ENCODE measurements at regions not wholly inside any gene's neighbourhood (a gene's known extent, or its start where the extent isn't known, plus 50 kb on each side); places are given as distances from the start of the nearest gene placed in this dataset.

- no peaks in the 10 kb centered on the region for H3K9me3 ChIP-seq (ENCODE audit: control insufficient read depth in 5 of 5, low read length in 5 of 5)
- no peak overlapping the region for H3K27ac ChIP-seq (ENCODE audit: low read depth, low read length)
- H3K27me3 ChIP-seq (ENCODE audit: control insufficient read depth in 5 of 5, insufficient read depth in 4 of 5, low read length in 5 of 5) = no peaks in the 10 kb centered on the region
- H3K4me1 ChIP-seq (ENCODE audit: control insufficient read depth in 5 of 5, insufficient read depth in 5 of 5, low read length in 5 of 5) = peaks cover 0 to 8% (median 0%) of the 10 kb centered on the region in 5 donors
- no peaks in the 10 kb centered on the region for H3K36me3 ChIP-seq (ENCODE audit: control insufficient read depth in 5 of 5, insufficient read depth in 5 of 5, low read length in 5 of 5)
- H3K9ac ChIP-seq (ENCODE audit: low read length in 5 of 5) = no peak overlapping the region
- H3K4me3 ChIP-seq (ENCODE audit: low read depth in 1 of 5, low read length in 5 of 5) = no peak overlapping the region
These were observed 97.7 kb upstream of the PTPN13 start for GRCh38 chr4:86496094-86497080.

GRCh38 chr4:86497131-86497530, 97.0 kb upstream of the PTPN13 start:
- Histone ChIP-seq H3K27ac (ENCODE audit: low read depth, low read length) (no peak overlapping the region), H3K9me3 (ENCODE audit: control insufficient read depth in 5 of 5, low read length in 5 of 5) (no peaks in the 10 kb centered on the region), H3K36me3 (ENCODE audit: control insufficient read depth in 5 of 5, insufficient read depth in 5 of 5, low read length in 5 of 5) (no peaks in the 10 kb centered on the region), H3K27me3 (ENCODE audit: control insufficient read depth in 5 of 5, insufficient read depth in 4 of 5, low read length in 5 of 5) (no peaks in the 10 kb centered on the region), H3K4me1 (ENCODE audit: control insufficient read depth in 5 of 5, insufficient read depth in 5 of 5, low read length in 5 of 5) (peaks cover 0 to 8% (median 0%) of the 10 kb centered on the region in 5 donors), H3K9ac (ENCODE audit: low read length in 5 of 5) (no peak overlapping the region), H3K4me3 (ENCODE audit: low read depth in 1 of 5, low read length in 5 of 5) (no peak overlapping the region)

- H3K9ac ChIP-seq (ENCODE audit: low read length in 5 of 5) = no peak overlapping the region
- no peak overlapping the region for H3K27ac ChIP-seq (ENCODE audit: low read depth, low read length)
- no peaks in the 10 kb centered on the region for H3K27me3 ChIP-seq (ENCODE audit: control insufficient read depth in 5 of 5, insufficient read depth in 4 of 5, low read length in 5 of 5)
- H3K4me3 ChIP-seq (ENCODE audit: low read depth in 1 of 5, low read length in 5 of 5) = no peak overlapping the region
- H3K36me3 ChIP-seq (ENCODE audit: control insufficient read depth in 5 of 5, insufficient read depth in 5 of 5, low read length in 5 of 5) = no peaks in the 10 kb centered on the region
- H3K4me1 ChIP-seq (ENCODE audit: control insufficient read depth in 5 of 5, insufficient read depth in 5 of 5, low read length in 5 of 5) = peaks cover 0 to 8% (median 0%) of the 10 kb centered on the region in 5 donors
- no peaks in the 10 kb centered on the region for H3K9me3 ChIP-seq (ENCODE audit: control insufficient read depth in 5 of 5, low read length in 5 of 5)
These were observed 95.9 kb upstream of the PTPN13 start for GRCh38 chr4:86497980-86498862.

- H3K27me3 ChIP-seq (ENCODE audit: control insufficient read depth in 5 of 5, insufficient read depth in 4 of 5, low read length in 5 of 5) = no peaks in the 10 kb centered on the region
- no peak overlapping the region for H3K27ac ChIP-seq (ENCODE audit: low read depth, low read length)
- no peak overlapping the region for H3K9ac ChIP-seq (ENCODE audit: low read length in 5 of 5)
- no peaks in the 10 kb centered on the region for H3K36me3 ChIP-seq (ENCODE audit: control insufficient read depth in 5 of 5, insufficient read depth in 5 of 5, low read length in 5 of 5)
- H3K9me3 ChIP-seq (ENCODE audit: control insufficient read depth in 5 of 5, low read length in 5 of 5) = no peaks in the 10 kb centered on the region
- peaks cover 0 to 8% (median 0%) of the 10 kb centered on the region in 5 donors for H3K4me1 ChIP-seq (ENCODE audit: control insufficient read depth in 5 of 5, insufficient read depth in 5 of 5, low read length in 5 of 5)
- no peak overlapping the region for H3K4me3 ChIP-seq (ENCODE audit: low read depth in 1 of 5, low read length in 5 of 5)
These were observed 95.3 kb upstream of the PTPN13 start for GRCh38 chr4:86498863-86499166.

GRCh38 chr4:86500527-86500926, 93.6 kb upstream of the PTPN13 start:
- H3K4me1 ChIP-seq (ENCODE audit: control insufficient read depth in 5 of 5, insufficient read depth in 5 of 5, low read length in 5 of 5) = peaks cover 0 to 8% (median 0%) of the 10 kb centered on the region in 5 donors
- H3K27ac ChIP-seq (ENCODE audit: low read depth, low read length) = no peak overlapping the region
- H3K36me3 ChIP-seq (ENCODE audit: control insufficient read depth in 5 of 5, insufficient read depth in 5 of 5, low read length in 5 of 5) = no peaks in the 10 kb centered on the region
- H3K9ac ChIP-seq (ENCODE audit: low read length in 5 of 5) = no peak overlapping the region
- H3K4me3 ChIP-seq (ENCODE audit: low read depth in 1 of 5, low read length in 5 of 5) = no peak overlapping the region
- H3K9me3 ChIP-seq (ENCODE audit: control insufficient read depth in 5 of 5, low read length in 5 of 5) = no peaks in the 10 kb centered on the region
- H3K27me3 ChIP-seq (ENCODE audit: control insufficient read depth in 5 of 5, insufficient read depth in 4 of 5, low read length in 5 of 5) = no peaks in the 10 kb centered on the region

- H3K4me3 ChIP-seq (ENCODE audit: low read depth in 1 of 5, low read length in 5 of 5) = no peak overlapping the region
- H3K9ac ChIP-seq (ENCODE audit: low read length in 5 of 5) = no peak overlapping the region
- no peaks in the 10 kb centered on the region for H3K36me3 ChIP-seq (ENCODE audit: control insufficient read depth in 5 of 5, insufficient read depth in 5 of 5, low read length in 5 of 5)
- H3K27me3 ChIP-seq (ENCODE audit: control insufficient read depth in 5 of 5, insufficient read depth in 4 of 5, low read length in 5 of 5) = no peaks in the 10 kb centered on the region
- H3K9me3 ChIP-seq (ENCODE audit: control insufficient read depth in 5 of 5, low read length in 5 of 5) = no peaks in the 10 kb centered on the region
- H3K4me1 ChIP-seq (ENCODE audit: control insufficient read depth in 5 of 5, insufficient read depth in 5 of 5, low read length in 5 of 5) = peaks cover 0 to 8% (median 0%) of the 10 kb centered on the region in 5 donors
- H3K27ac ChIP-seq (ENCODE audit: low read depth, low read length) = no peak overlapping the region
These were observed 92.0 kb upstream of the PTPN13 start for GRCh38 chr4:86502081-86502480.

GRCh38 chr4:86506591-86506990, 87.5 kb upstream of the PTPN13 start:
- H3K9me3 ChIP-seq (ENCODE audit: control insufficient read depth in 5 of 5, low read length in 5 of 5) = no peaks in the 10 kb centered on the region
- no peaks in the 10 kb centered on the region for H3K36me3 ChIP-seq (ENCODE audit: control insufficient read depth in 5 of 5, insufficient read depth in 5 of 5, low read length in 5 of 5)
- H3K4me1 ChIP-seq (ENCODE audit: control insufficient read depth in 5 of 5, insufficient read depth in 5 of 5, low read length in 5 of 5) = peaks cover 0 to 8% (median 0%) of the 10 kb centered on the region in 5 donors
- H3K27ac ChIP-seq (ENCODE audit: low read depth, low read length) = no peak overlapping the region
- no peaks in the 10 kb centered on the region for H3K27me3 ChIP-seq (ENCODE audit: control insufficient read depth in 5 of 5, insufficient read depth in 4 of 5, low read length in 5 of 5)
- no peak overlapping the region for H3K9ac ChIP-seq (ENCODE audit: low read length in 5 of 5)
- H3K4me3 ChIP-seq (ENCODE audit: low read depth in 1 of 5, low read length in 5 of 5) = no peak overlapping the region

GRCh38 chr4:86508436-86508835, 85.7 kb upstream of the PTPN13 start:
- no peak overlapping the region for H3K27ac ChIP-seq (ENCODE audit: low read depth, low read length)

GRCh38 chr4:86511590-86511989, 82.5 kb upstream of the PTPN13 start:
- Histone ChIP-seq H3K9me3 (ENCODE audit: control insufficient read depth in 5 of 5, low read length in 5 of 5) (peaks cover 0 to 3% (median 0%) of the 10 kb centered on the region in 5 donors), H3K36me3 (ENCODE audit: control insufficient read depth in 5 of 5, insufficient read depth in 5 of 5, low read length in 5 of 5) (no peaks in the 10 kb centered on the region), H3K27me3 (ENCODE audit: control insufficient read depth in 5 of 5, insufficient read depth in 4 of 5, low read length in 5 of 5) (no peaks in the 10 kb centered on the region), H3K9ac (ENCODE audit: low read length in 5 of 5) (no peak overlapping the region), H3K27ac (ENCODE audit: low read depth, low read length) (no peak overlapping the region), H3K4me1 (ENCODE audit: control insufficient read depth in 5 of 5, insufficient read depth in 5 of 5, low read length in 5 of 5) (peaks cover 0 to 8% (median 0%) of the 10 kb centered on the region in 5 donors), H3K4me3 (ENCODE audit: low read depth in 1 of 5, low read length in 5 of 5) (no peak overlapping the region)

More at GRCh38 chr4:86508436-86508835, 85.7 kb upstream of the PTPN13 start:
- Histone ChIP-seq H3K4me3 (ENCODE audit: low read depth in 1 of 5, low read length in 5 of 5) (no peak overlapping the region), H3K9ac (ENCODE audit: low read length in 5 of 5) (no peak overlapping the region), H3K9me3 (ENCODE audit: control insufficient read depth in 5 of 5, low read length in 5 of 5) (no peaks in the 10 kb centered on the region), H3K27me3 (ENCODE audit: control insufficient read depth in 5 of 5, insufficient read depth in 4 of 5, low read length in 5 of 5) (no peaks in the 10 kb centered on the region), H3K36me3 (ENCODE audit: control insufficient read depth in 5 of 5, insufficient read depth in 5 of 5, low read length in 5 of 5) (no peaks in the 10 kb centered on the region), H3K4me1 (ENCODE audit: control insufficient read depth in 5 of 5, insufficient read depth in 5 of 5, low read length in 5 of 5) (peaks cover 0 to 8% (median 0%) of the 10 kb centered on the region in 5 donors)

GRCh38 chr4:86512631-86513030, 81.5 kb upstream of the PTPN13 start:
- Histone ChIP-seq H3K36me3 (ENCODE audit: control insufficient read depth in 5 of 5, insufficient read depth in 5 of 5, low read length in 5 of 5) (no peaks in the 10 kb centered on the region), H3K4me1 (ENCODE audit: control insufficient read depth in 5 of 5, insufficient read depth in 5 of 5, low read length in 5 of 5) (peaks cover 0 to 8% (median 0%) of the 10 kb centered on the region in 5 donors), H3K9me3 (ENCODE audit: control insufficient read depth in 5 of 5, low read length in 5 of 5) (peaks cover 0 to 3% (median 0%) of the 10 kb centered on the region in 5 donors), H3K27me3 (ENCODE audit: control insufficient read depth in 5 of 5, insufficient read depth in 4 of 5, low read length in 5 of 5) (no peaks in the 10 kb centered on the region), H3K27ac (ENCODE audit: low read depth, low read length) (no peak overlapping the region), H3K9ac (ENCODE audit: low read length in 5 of 5) (no peak overlapping the region), H3K4me3 (ENCODE audit: low read depth in 1 of 5, low read length in 5 of 5) (no peak overlapping the region)
